A549 (cell line): ENCODE measurements at regions not wholly inside any gene's neighbourhood (a gene's known extent, or its start where the extent isn't known, plus 50 kb on each side); places are given as distances from the start of the nearest gene placed in this dataset.

Source experiments
- ATAC-seq, 2 experiments: fragments of 200-7000 bp in 1 of 2; fragments of >200 bp in 1 of 2; cut with Nextera tagmentation in 1 of 2; cut with Tn5 transposase in 1 of 2; 3 replicates each; pipeline versions ENCODE4 v1.8.0 to v1.9.1; 2018 to 2020; ENCODE audit warnings: mild to moderate bottlenecking in 1 of 2, moderate library complexity in 1 of 2
- CTCF ChIA-PET: fragments of 300-600 bp; sonication (Branson Sonifier 250); formaldehyde crosslinking; extraction: SDS; loops from one replicate; lab custom pipeline; 2021; ENCODE audit warnings: antibody characterized with exemption, inconsistent platforms; lab: Yijun Ruan, JAX
- POLR2A ChIA-PET: fragments of 350-600 bp; formaldehyde crosslinking; extraction: SDS; loops from one replicate; lab custom pipeline; 2021; ENCODE audit warnings: antibody characterized with exemption, inconsistent platforms; lab: Yijun Ruan, JAX
- DNase-seq, 2 experiments: peaks; one replicate each; pipeline versions ENCODE4 v3.0.0 to v3.0.0-alpha.2; 2011 to 2016; ENCODE audit warnings: low read depth in 1 of 2, low spot score in 1 of 2
- FAIRE-seq: peaks from 2 replicates; lab custom pipeline; 2011; peaks lifted over from hg19 to GRCh38; lab: Jason Lieb, UNC
- H3K27ac ChIP-seq, 2 experiments: fragments of >200 bp; sonication (Bioruptor Twin); formaldehyde crosslinking; 3 replicates each; pipeline ENCODE4 v1.5.1; 2016 to 2017
- H3K4me1 ChIP-seq: fragments of >200 bp; sonication (Bioruptor Twin); formaldehyde crosslinking; 3 replicates; pipeline ENCODE4 v1.6.1; 2016
- H3K4me2 ChIP-seq: fragments of >200 bp; sonication (Bioruptor Twin); formaldehyde crosslinking; 3 replicates; pipeline ENCODE4 v1.6.1; 2016
- H3K4me3 ChIP-seq: fragments of >200 bp; sonication (Bioruptor Twin); formaldehyde crosslinking; 3 replicates; pipeline ENCODE4 v1.5.1; 2016
- H3K9me3 ChIP-seq: fragments of >200 bp; sonication (Bioruptor Twin); formaldehyde crosslinking; 3 replicates; pipeline ENCODE4 v1.6.1; 2016
- BHLHE40 ChIP-seq: IDR thresholded peaks from 2 replicates; pipeline ENCODE4 v1.6.1; 2012; ENCODE audit warnings: low read depth, low read length, inconsistent platforms
- E2F6 ChIP-seq: IDR thresholded peaks from 2 replicates; pipeline ENCODE4 v1.6.1; 2012; ENCODE audit warnings: low read depth, borderline replicate concordance
- EHMT2 ChIP-seq: fragments of 200-600 bp; sonication (generic); IDR thresholded peaks from 2 replicates; pipeline ENCODE4 v1.6.1; 2016; ENCODE audit warnings: antibody characterized with exemption, low read depth, mild to moderate bottlenecking, moderate library complexity
- EP300 ChIP-seq, 2 experiments: fragments of >200 bp; sonication (Bioruptor Twin); formaldehyde crosslinking; IDR thresholded peaks; 2 replicates in 1 of 2; 3 replicates in 1 of 2; pipeline ENCODE4 v1.6.1; 2016 to 2017
- FOSL2 ChIP-seq, 2 experiments: fragments of 450-650 bp in 1 of 2; fragments of >200 bp in 1 of 2; sonication (Bioruptor Twin) in 1 of 2; formaldehyde crosslinking; IDR thresholded peaks; 2 replicates each; pipeline versions ENCODE4 v1.5.0 to v1.6.1; 2016 to 2020; ENCODE audit warnings: mild to moderate bottlenecking in 1 of 2, moderate library complexity in 1 of 2
- FOXS1 ChIP-seq: fragments of 250-450 bp; sonication (Bioruptor Pico); IDR thresholded peaks from 2 replicates; pipeline ENCODE4 v1.5.0; 2020; ENCODE audit warnings: mild to moderate bottlenecking, moderate library complexity
- GATA3 ChIP-seq: IDR thresholded peaks from 2 replicates; pipeline ENCODE4 v1.6.1; 2012; ENCODE audit warnings: borderline replicate concordance
- HES2 ChIP-seq: fragments of >200 bp; sonication (Bioruptor Twin); formaldehyde crosslinking; IDR thresholded peaks from 2 replicates; pipeline ENCODE4 v1.6.1; 2016
- HMGXB4 ChIP-seq: fragments of 250-450 bp; sonication (Bioruptor Pico); IDR thresholded peaks from 2 replicates; pipeline ENCODE4 v1.5.0; 2021; ENCODE audit warnings: mild to moderate bottlenecking, moderate library complexity, borderline replicate concordance
- HOXA7 ChIP-seq: fragments of 250-450 bp; sonication (Bioruptor Pico); IDR thresholded peaks from 2 replicates; pipeline ENCODE4 v1.5.0; 2020; ENCODE audit warnings: mild to moderate bottlenecking, moderate library complexity
- HOXB13 ChIP-seq: fragments of 250-450 bp; sonication (Bioruptor Pico); IDR thresholded peaks from 2 replicates; pipeline ENCODE4 v1.5.0; 2020; ENCODE audit warnings: low read depth, mild to moderate bottlenecking, moderate library complexity
- HOXB5 ChIP-seq: fragments of 250-450 bp; sonication (Bioruptor Pico); IDR thresholded peaks from 2 replicates; pipeline ENCODE4 v1.5.0; 2020; ENCODE audit warnings: mild to moderate bottlenecking, moderate library complexity
- JUN ChIP-seq, 2 experiments: fragments of >200 bp; sonication (Bioruptor Twin); formaldehyde crosslinking; IDR thresholded peaks; 2 replicates in 1 of 2; 3 replicates in 1 of 2; pipeline ENCODE4 v1.6.1; 2016 to 2017
- JUNB ChIP-seq: fragments of >200 bp; sonication (Bioruptor Twin); formaldehyde crosslinking; IDR thresholded peaks from 2 replicates; pipeline ENCODE4 v1.6.1; 2016
- KDM5A ChIP-seq: fragments of 200-600 bp; sonication (generic); IDR thresholded peaks from 2 replicates; pipeline ENCODE4 v1.6.1; 2016; ENCODE audit warnings: antibody characterized with exemption, mild to moderate bottlenecking
- MAFK ChIP-seq: fragments of 450-650 bp; IDR thresholded peaks from 2 replicates; pipeline ENCODE4 v1.6.1; 2014; ENCODE audit not compliant: partially characterized antibody
- MYC ChIP-seq: IDR thresholded peaks from 2 replicates; pipeline ENCODE4 v1.6.1; 2012; ENCODE audit warnings: mild to moderate bottlenecking, inconsistent platforms, low read length, improper control_type of control experiment, borderline replicate concordance
- NFE2L2 ChIP-seq: fragments of 150-350 bp; conservative IDR thresholded peaks from 2 replicates; pipeline ENCODE4 v1.6.1; 2014; ENCODE audit warnings: low read length
- NR3C1 ChIP-seq: fragments of >200 bp; sonication (Bioruptor Twin); formaldehyde crosslinking; IDR thresholded peaks from 3 replicates; pipeline ENCODE4 v1.6.1; 2017
- POLR2AphosphoS2 ChIP-seq: conservative IDR thresholded peaks from 2 replicates; pipeline ENCODE4 v1.6.1; 2012; ENCODE audit warnings: low read length, improper control_type of control experiment, inconsistent platforms
- RAD21 ChIP-seq, 2 experiments: fragments of >200 bp in 1 of 2; sonication (Bioruptor Twin) in 1 of 2; formaldehyde crosslinking in 1 of 2; IDR thresholded peaks in 1 of 2; conservative IDR thresholded peaks in 1 of 2; 2 replicates in 1 of 2; 3 replicates in 1 of 2; pipeline ENCODE4 v1.6.1; 2012 to 2018; ENCODE audit warnings: inconsistent platforms in 1 of 2
- RARB ChIP-seq: fragments of 250-450 bp; sonication (Bioruptor Pico); IDR thresholded peaks from 2 replicates; pipeline ENCODE4 v1.8.0; 2021; ENCODE audit warnings: mild to moderate bottlenecking, moderate library complexity
- RCOR1 ChIP-seq: fragments of 150-350 bp; IDR thresholded peaks from 2 replicates; pipeline ENCODE4 v1.6.1; 2014; ENCODE audit warnings: antibody characterized with exemption, low read length, low read depth
- REST ChIP-seq: fragments of 200-600 bp; sonication (generic); IDR thresholded peaks from 2 replicates; pipeline ENCODE4 v1.6.1; 2016; ENCODE audit warnings: antibody characterized with exemption, mild to moderate bottlenecking, moderate library complexity
- RNF2 ChIP-seq: fragments of 200-600 bp; sonication (generic); IDR thresholded peaks from 2 replicates; pipeline ENCODE4 v1.6.1; 2016; ENCODE audit warnings: low read depth, mild to moderate bottlenecking, antibody characterized with exemption, moderate library complexity, borderline replicate concordance
- SMC3 ChIP-seq: fragments of >200 bp; sonication (Bioruptor Twin); formaldehyde crosslinking; IDR thresholded peaks from 3 replicates; pipeline ENCODE4 v1.6.1; 2018; ENCODE audit warnings: inconsistent platforms
- TFCP2L1 ChIP-seq: fragments of 250-450 bp; sonication (Bioruptor Pico); IDR thresholded peaks from 2 replicates; pipeline ENCODE4 v1.5.0; 2021; ENCODE audit warnings: mild to moderate bottlenecking
- TP53 ChIP-seq: fragments of 250-450 bp; sonication (Bioruptor Pico); IDR thresholded peaks from 2 replicates; pipeline ENCODE4 v1.5.0; 2021; ENCODE audit warnings: mild to moderate bottlenecking, moderate library complexity
- ZC3H11A ChIP-seq: fragments of 450-650 bp; IDR thresholded peaks from 2 replicates; pipeline ENCODE4 v1.6.1; 2014; ENCODE audit warnings: antibody characterized with exemption, mild to moderate bottlenecking
- ZFP36 ChIP-seq: fragments of 450-650 bp; IDR thresholded peaks from 2 replicates; pipeline ENCODE4 v1.6.1; 2014; ENCODE audit warnings: borderline replicate concordance; ENCODE audit not compliant: partially characterized antibody
- ZNF302 ChIP-seq: fragments of 250-450 bp; sonication (Bioruptor Pico); IDR thresholded peaks from 2 replicates; pipeline ENCODE4 v1.9.0; 2021; ENCODE audit warnings: inconsistent platforms, mild to moderate bottlenecking, moderate library complexity
- WGBS: methylation state at CpG from one replicate; pipeline ENCODE4 v1.1.6; 2017; ENCODE audit errors: missing lambda C conversion rate; 5-methylcytosine and 5-hydroxymethylcytosine counted together
- TF ChIP-seq, protein P1 (sequence below): fragments of >200 bp; sonication (Bioruptor Twin); formaldehyde crosslinking; IDR thresholded peaks from 3 replicates; pipeline ENCODE4 v1.6.1; 2016

DNA sequence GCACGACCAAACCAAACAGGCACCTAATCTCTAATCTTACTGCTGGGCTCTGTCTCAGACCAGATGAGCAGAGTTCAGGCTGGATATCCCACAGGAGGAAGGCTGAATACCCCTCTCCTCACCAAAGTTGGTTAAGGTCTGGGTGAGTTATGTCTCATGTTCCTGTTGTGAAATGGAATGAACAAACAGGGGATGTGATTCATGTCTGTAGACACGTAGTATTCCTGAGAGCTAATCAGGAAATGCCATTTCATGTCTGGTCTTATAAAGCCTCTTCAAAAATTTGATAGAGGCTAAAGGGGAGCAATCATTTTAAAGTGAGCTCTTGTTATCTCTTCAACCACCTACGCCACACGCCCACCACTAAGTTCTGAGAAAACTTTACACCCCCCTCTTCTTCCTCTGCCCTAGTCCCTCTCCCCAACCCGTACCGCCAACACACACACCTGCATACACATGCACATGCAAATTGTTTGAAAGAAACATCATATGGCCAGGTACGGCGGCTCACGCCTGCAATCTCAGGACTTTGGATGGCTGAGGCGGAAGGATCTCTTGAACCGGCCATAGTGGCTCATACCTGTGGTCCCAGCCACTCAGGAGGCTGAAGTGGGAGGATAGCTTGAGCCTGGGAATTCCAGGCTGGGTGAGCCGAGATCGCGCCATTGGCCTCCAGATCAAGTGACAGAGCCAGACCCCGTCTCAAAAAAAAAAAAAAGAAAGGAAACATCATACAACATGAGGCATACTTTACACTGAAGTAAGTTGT lies 69.8 kb upstream of the RAI14 start:
- DNase-seq, result peak; percentile 83 to 95
- peak overlapping the region; percentile 97 to 98 for H3K27ac ChIP-seq
- WGBS, result 25% methylated on average over 15 of the region's 15 CpGs
- H3K4me3 ChIP-seq, result peak overlapping the region; percentile 29
- no peak for FAIRE-seq
- ChIA-PET POLR2A (interaction anchor here (0.7 to 4.6 kb wide), 23 partner anchors 10 to 344 kb away, joined by 3 to 67 read pairs (median 3); partner anchors contain the start of genes RAI14 and TTC23L), CTCF (interaction anchor here (0.7 to 8.8 kb wide), 15 partner anchors 11 to 312 kb away, joined by 3 to 49 read pairs (median 3); no protein-coding TSS in a partner anchor)
- peak; percentile 85 to 91 for ATAC-seq
- H3K9me3 ChIP-seq, result peaks cover 5% of the 10 kb centered on the region; the same call in 1 of the 3 replicates
- peak overlapping the region; percentile 86 for H3K4me2 ChIP-seq
- peaks cover 56% of the 10 kb centered on the region for H3K4me1 ChIP-seq
- TF ChIP-seq ZC3H11A (no peak), FOSL2 (IDR thresholded peaks at IDR 0.05) (peak; percentile 82), FOSL2 (CRISPR knock-in tag; IDR thresholded peaks at IDR 0.05) (peak; percentile 93), GATA3 (peak; percentile 69), NR3C1 (no peak), MAFK (no peak), JUN (IDR thresholded peaks at IDR 0.05) (peak; percentile 48 to 85; a peak in 4 of 5 replicates), RNF2 (no peak), BHLHE40 (no peak), HMGXB4 (no peak), E2F6 (no peak), KDM5A (no peak), EHMT2 (no peak), RARB (peak; percentile 48; the same call in 1 of the 2 replicates), RAD21 (conservative IDR thresholded peaks at IDR 0.05 in 1 of 2, IDR thresholded peaks at IDR 0.05 in 1 of 2) (no peak; a peak in 1 of 5 replicates), HOXB13 (CRISPR knock-in tag) (peak; percentile 92; the same call in 1 of the 2 replicates), POLR2AphosphoS2 (no peak), NFE2L2 (no peak), ZNF302 (0 out of 2 replicates have a peak, but pooled peaks have one; percentile 70), HOXA7 (CRISPR knock-in tag) (peak; percentile 91), SMC3 (no peak; the same call in 2 of the 3 replicates), MYC (no peak; the same call in 1 of the 2 replicates), TFCP2L1 (CRISPR knock-in tag) (peak; percentile 68; the same call in 1 of the 2 replicates), HOXB5 (CRISPR knock-in tag) (peak; percentile 82), EP300 (IDR thresholded peaks at IDR 0.05) (peak; percentile 77 to 78; a peak in 3 of 5 replicates), JUNB (no peak; the same call in 1 of the 2 replicates), HES2 (peak; percentile 60; the same call in 1 of the 2 replicates), FOXS1 (CRISPR knock-in tag) (no peak), TP53 (CRISPR knock-in tag) (peak; percentile 78; the same call in 1 of the 2 replicates), REST (no peak), RCOR1 (no peak), ZFP36 (no peak)
- TF ChIP-seq, protein P1, sequence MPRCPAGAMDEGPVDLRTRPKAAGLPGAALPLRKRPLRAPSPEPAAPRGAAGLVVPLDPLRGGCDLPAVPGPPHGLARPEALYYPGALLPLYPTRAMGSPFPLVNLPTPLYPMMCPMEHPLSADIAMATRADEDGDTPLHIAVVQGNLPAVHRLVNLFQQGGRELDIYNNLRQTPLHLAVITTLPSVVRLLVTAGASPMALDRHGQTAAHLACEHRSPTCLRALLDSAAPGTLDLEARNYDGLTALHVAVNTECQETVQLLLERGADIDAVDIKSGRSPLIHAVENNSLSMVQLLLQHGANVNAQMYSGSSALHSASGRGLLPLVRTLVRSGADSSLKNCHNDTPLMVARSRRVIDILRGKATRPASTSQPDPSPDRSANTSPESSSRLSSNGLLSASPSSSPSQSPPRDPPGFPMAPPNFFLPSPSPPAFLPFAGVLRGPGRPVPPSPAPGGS, result peak; percentile 60; the same call in 2 of the 3 replicates
